K562 (cell line): ENCODE measurements at regions not wholly inside any gene's neighbourhood (a gene's known extent, or its start where the extent isn't known, plus 50 kb on each side); places are given as distances from the start of the nearest gene placed in this dataset.
A peak's percentile ranks its signal among the peaks of the same experiment; 100 is the strongest.

Experiments
- ARID1B ChIP-seq: fragments of 450-650 bp; IDR thresholded peaks from 2 replicates; pipeline ENCODE4 v1.6.1; 2016; ENCODE audit warnings: antibody characterized with exemption, mild to moderate bottlenecking, inconsistent platforms
- BDP1 ChIP-seq: IDR thresholded peaks from 3 replicates; pipeline ENCODE4 v1.6.1; 2011; ENCODE audit not compliant: insufficient read length, insufficient read depth
- BRF2 ChIP-seq: IDR thresholded peaks from 3 replicates; pipeline ENCODE4 v1.6.1; 2011; ENCODE audit warnings: borderline replicate concordance, mild to moderate bottlenecking; ENCODE audit not compliant: insufficient read length, insufficient read depth
- DPF2 ChIP-seq: fragments of 450-650 bp; IDR thresholded peaks from 2 replicates; pipeline ENCODE4 v1.6.1; 2016
- ELK3 ChIP-seq: fragments of 450-650 bp; formaldehyde crosslinking; IDR thresholded peaks from 2 replicates; pipeline ENCODE4 v1.4.0; 2020; ENCODE audit warnings: mild to moderate bottlenecking
- HDAC8 ChIP-seq: fragments of 450-650 bp; IDR thresholded peaks from 2 replicates; pipeline ENCODE4 v1.6.1; 2016; ENCODE audit warnings: mild to moderate bottlenecking, missing genetic modification characterization, moderate library complexity, missing compliant biosample characterization
- HNRNPLL ChIP-seq: fragments of 200-400 bp; formaldehyde crosslinking; IDR thresholded peaks from 2 replicates; pipeline ENCODE4 v1.6.1; 2017; ENCODE audit warnings: low read length, low read depth, mild to moderate bottlenecking; ENCODE audit not compliant: poor library complexity, severe bottlenecking
- ILF3 ChIP-seq: fragments of 450-650 bp; IDR thresholded peaks from 2 replicates; pipeline ENCODE4 v1.6.1; 2018; ENCODE audit warnings: antibody characterized with exemption, mild to moderate bottlenecking, moderate library complexity, borderline replicate concordance
- MAFK ChIP-seq: IDR thresholded peaks from 2 replicates; pipeline ENCODE4 v1.6.1; 2011; ENCODE audit warnings: low read length, improper control_type of control experiment
- MAX ChIP-seq: sonication (generic); formaldehyde crosslinking; IDR thresholded peaks from 2 replicates; pipeline ENCODE4 v1.9.0; 2022; ENCODE audit warnings: mild to moderate bottlenecking, missing genetic modification reagents
- PCBP1 ChIP-seq: fragments of 200-400 bp; formaldehyde crosslinking; IDR thresholded peaks from 2 replicates; pipeline ENCODE4 v1.6.1; 2018; ENCODE audit warnings: mild to moderate bottlenecking, low read depth, low read length; ENCODE audit not compliant: poor library complexity, severe bottlenecking
- PML ChIP-seq: IDR thresholded peaks from 2 replicates; pipeline ENCODE4 v1.6.1; 2012; ENCODE audit warnings: low read length, inconsistent platforms
- RBM25 ChIP-seq: fragments of 200-400 bp; formaldehyde crosslinking; IDR thresholded peaks from 2 replicates; pipeline ENCODE4 v1.6.1; 2018; ENCODE audit warnings: low read length, low read depth, moderate library complexity; ENCODE audit not compliant: severe bottlenecking
- SNAPC5 ChIP-seq: fragments of 250-450 bp; sonication (Bioruptor Pico); IDR thresholded peaks from 2 replicates; pipeline ENCODE4 v1.8.0; 2021; ENCODE audit warnings: moderate library complexity, mild to moderate bottlenecking, inconsistent platforms
- THRB ChIP-seq: fragments of 450-650 bp; formaldehyde crosslinking; conservative IDR thresholded peaks from 2 replicates; pipeline ENCODE4 v1.4.0; 2022; ENCODE audit warnings: mild to moderate bottlenecking, missing genetic modification characterization
- ZNF76 ChIP-seq: fragments of 250-450 bp; sonication (Bioruptor Pico); IDR thresholded peaks from 2 replicates; pipeline ENCODE4 v1.4.0; 2020; ENCODE audit warnings: mild to moderate bottlenecking, moderate library complexity, borderline replicate concordance
- TF ChIP-seq, protein P1 (sequence below): fragments of 250-450 bp; sonication (Bioruptor Pico); IDR thresholded peaks from 2 replicates; pipeline ENCODE4 v1.8.0; 2022; ENCODE audit warnings: inconsistent platforms, mild to moderate bottlenecking, moderate library complexity, borderline replicate concordance
- TF ChIP-seq, protein P2 (sequence below), 2 experiments: fragments of 450-650 bp in 1 of 2; sonication (generic) in 1 of 2; formaldehyde crosslinking; conservative IDR thresholded peaks; 2 replicates each; pipeline versions ENCODE4 v1.4.0 to v1.8.1; 2020 to 2022; ENCODE audit warnings: mild to moderate bottlenecking in 1 of 2, missing genetic modification reagents in 1 of 2
- TF ChIP-seq, protein P3 (sequence below): fragments of 450-650 bp; conservative IDR thresholded peaks from 2 replicates; pipeline ENCODE4 v1.6.1; 2016; ENCODE audit warnings: missing genetic modification characterization, low read depth, mild to moderate bottlenecking, control low read depth, missing compliant biosample characterization

DNA sequence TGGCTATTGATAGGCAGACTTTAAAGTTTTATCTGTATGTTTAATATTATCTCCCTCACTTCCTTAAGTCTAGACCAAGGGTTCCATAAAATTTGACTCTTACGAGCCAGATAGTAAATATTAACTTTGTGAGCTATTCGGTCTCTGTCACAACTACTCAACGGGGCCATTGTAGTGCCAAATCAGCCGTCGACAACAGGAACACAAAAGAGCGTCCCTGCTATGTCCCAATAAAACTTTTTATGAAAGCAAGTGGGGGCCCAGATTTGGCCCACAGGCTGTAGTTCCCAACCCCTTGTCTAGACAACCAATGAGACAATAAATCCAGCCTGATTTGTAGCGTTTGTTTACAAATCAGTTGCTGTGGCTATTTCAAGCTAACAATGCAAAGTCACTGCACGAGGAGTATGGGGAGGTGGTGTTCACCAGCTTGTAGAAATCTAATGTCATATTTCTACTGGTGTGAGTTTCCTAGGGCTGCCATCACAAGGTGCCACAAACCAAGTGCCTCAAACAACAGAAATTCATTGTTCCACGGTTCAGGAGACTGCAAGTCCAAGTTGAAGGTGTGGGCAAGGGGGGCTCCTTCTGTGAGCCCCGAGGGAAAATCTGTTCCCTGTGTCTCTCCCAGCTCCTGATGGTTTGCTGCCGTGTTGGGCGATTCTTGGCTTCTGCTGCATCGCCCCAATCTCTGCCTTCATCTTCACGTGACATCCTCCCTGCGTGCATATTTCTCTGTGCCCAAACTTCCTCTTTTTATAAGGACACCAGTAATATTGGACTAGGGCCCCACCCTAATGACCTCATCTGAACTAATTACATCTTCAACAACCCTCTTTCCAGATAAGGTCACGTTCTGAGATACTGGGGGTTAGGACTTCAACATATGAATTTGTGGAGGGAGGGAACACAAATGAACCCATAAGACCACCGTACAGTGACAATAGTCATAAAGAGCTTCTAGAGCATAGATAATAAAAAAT, 356.0 kb upstream of the JARID2 start (continued):
- TF ChIP-seq, protein P1, sequence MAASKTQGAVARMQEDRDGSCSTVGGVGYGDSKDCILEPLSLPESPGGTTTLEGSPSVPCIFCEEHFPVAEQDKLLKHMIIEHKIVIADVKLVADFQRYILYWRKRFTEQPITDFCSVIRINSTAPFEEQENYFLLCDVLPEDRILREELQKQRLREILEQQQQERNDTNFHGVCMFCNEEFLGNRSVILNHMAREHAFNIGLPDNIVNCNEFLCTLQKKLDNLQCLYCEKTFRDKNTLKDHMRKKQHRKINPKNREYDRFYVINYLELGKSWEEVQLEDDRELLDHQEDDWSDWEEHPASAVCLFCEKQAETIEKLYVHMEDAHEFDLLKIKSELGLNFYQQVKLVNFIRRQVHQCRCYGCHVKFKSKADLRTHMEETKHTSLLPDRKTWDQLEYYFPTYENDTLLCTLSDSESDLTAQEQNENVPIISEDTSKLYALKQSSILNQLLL (CRISPR knock-in tag), result no peak
- TF ChIP-seq, protein P2, sequence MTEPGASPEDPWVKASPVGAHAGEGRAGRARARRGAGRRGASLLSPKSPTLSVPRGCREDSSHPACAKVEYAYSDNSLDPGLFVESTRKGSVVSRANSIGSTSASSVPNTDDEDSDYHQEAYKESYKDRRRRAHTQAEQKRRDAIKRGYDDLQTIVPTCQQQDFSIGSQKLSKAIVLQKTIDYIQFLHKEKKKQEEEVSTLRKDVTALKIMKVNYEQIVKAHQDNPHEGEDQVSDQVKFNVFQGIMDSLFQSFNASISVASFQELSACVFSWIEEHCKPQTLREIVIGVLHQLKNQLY (CRISPR knock-in tag; conservative IDR thresholded peaks at IDR 0.05), result no peak
- TF ChIP-seq, protein P3, sequence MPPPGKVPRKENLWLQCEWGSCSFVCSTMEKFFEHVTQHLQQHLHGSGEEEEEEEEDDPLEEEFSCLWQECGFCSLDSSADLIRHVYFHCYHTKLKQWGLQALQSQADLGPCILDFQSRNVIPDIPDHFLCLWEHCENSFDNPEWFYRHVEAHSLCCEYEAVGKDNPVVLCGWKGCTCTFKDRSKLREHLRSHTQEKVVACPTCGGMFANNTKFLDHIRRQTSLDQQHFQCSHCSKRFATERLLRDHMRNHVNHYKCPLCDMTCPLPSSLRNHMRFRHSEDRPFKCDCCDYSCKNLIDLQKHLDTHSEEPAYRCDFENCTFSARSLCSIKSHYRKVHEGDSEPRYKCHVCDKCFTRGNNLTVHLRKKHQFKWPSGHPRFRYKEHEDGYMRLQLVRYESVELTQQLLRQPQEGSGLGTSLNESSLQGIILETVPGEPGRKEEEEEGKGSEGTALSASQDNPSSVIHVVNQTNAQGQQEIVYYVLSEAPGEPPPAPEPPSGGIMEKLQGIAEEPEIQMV (tag), result no peak
- TF ChIP-seq ZNF76 (no peak), MAX (peak; percentile 52), DPF2 (peak; percentile 83), BRF2 (no peak), MAFK (no peak), THRB (CRISPR knock-in tag) (no peak), PML (peak; percentile 36; the same call in 1 of the 2 replicates), PCBP1 (no peak), HNRNPLL (no peak), ILF3 (no peak), HDAC8 (tag) (no peak), SNAPC5 (no peak), ELK3 (CRISPR knock-in tag) (no peak), ARID1B (peak; percentile 81), BDP1 (no peak), RBM25 (no peak)
